Naive thymus-derived CD8-positive, alpha-beta T cell (primary cell): ENCODE measurements at regions not wholly inside any gene's neighbourhood (a gene's known extent, or its start where the extent isn't known, plus 50 kb on each side); places are given as distances from the start of the nearest gene placed in this dataset.

ENCODE experiments used
- ATAC-seq, 2 donors: fragments of 150-1000 bp; cut with Tn5 transposase in 1 of 2; sonication (Bioruptor Pico), chemical (Tn5 transposase) in 1 of 2; 1 replicate in 1 of 2; 2 replicates in 1 of 2; pipeline ENCODE4 v1.10.0; 2021; ENCODE audit warnings: mild to moderate bottlenecking in 2 of 2, moderate library complexity in 2 of 2
- POLR2A ChIA-PET: fragments of 350-600 bp; sonication (Branson Sonifier 250); formaldehyde crosslinking; loops from one replicate; lab custom pipeline; 2021; ENCODE audit warnings: antibody characterized with exemption; lab: Charles Lee
- DNase-seq, 10 donors: peaks; one replicate each; pipeline versions ENCODE4 v3.0.0 to v3.0.0-alpha.2; 2020 to 2022
- H3K27ac Mint-ChIP-seq, 10 donors: one replicate each; pipeline ENCODE4 v1.8.0; 2020 to 2022; ENCODE audit warnings: mild to moderate bottlenecking in 10 of 10, mixed read lengths in 10 of 10, moderate library complexity in 4 of 10, inconsistent platforms in 1 of 10
- H3K27me3 Mint-ChIP-seq, 5 donors: one replicate each; pipeline ENCODE4 v1.8.0; 2021 to 2022; ENCODE audit warnings: mixed read lengths in 5 of 5
- H3K36me3 Mint-ChIP-seq, 3 donors: one replicate each; pipeline ENCODE4 v1.8.0; 2020 to 2022; ENCODE audit warnings: mixed read lengths in 3 of 3, mild to moderate bottlenecking in 2 of 3, inconsistent platforms in 1 of 3
- H3K4me1 Mint-ChIP-seq, 4 donors: one replicate each; pipeline ENCODE4 v1.8.0; 2021 to 2022; ENCODE audit warnings: mixed read lengths in 4 of 4
- H3K4me3 Mint-ChIP-seq, 10 donors: one replicate each; pipeline ENCODE4 v1.8.0; 2020 to 2022; ENCODE audit warnings: mild to moderate bottlenecking in 10 of 10, mixed read lengths in 10 of 10, moderate library complexity in 6 of 10, inconsistent platforms in 1 of 10
- H3K9me3 Mint-ChIP-seq, 9 donors: one replicate each; pipeline ENCODE4 v1.8.0; 2020 to 2022; ENCODE audit warnings: mixed read lengths in 9 of 9, mild to moderate bottlenecking in 3 of 9, inconsistent platforms in 1 of 9, moderate library complexity in 1 of 9

GRCh38 chr3:159169828-159170227, 368.0 kb downstream of the MFSD1 start:
- Mint-ChIP-seq H3K27ac (no peak overlapping the region), H3K9me3 (peaks cover 0 to 3% (median 0%) of the 10 kb centered on the region in 9 donors), H3K27me3 (peaks cover 0 to 3% (median 0%) of the 10 kb centered on the region in 5 donors), H3K4me3 (no peak overlapping the region), H3K4me1 (no peaks in the 10 kb centered on the region), H3K36me3 (no peaks in the 10 kb centered on the region)
- POLR2A ChIA-PET: no interaction called here
- DNase-seq (no peak), ATAC-seq (no peak)

- Mint-ChIP-seq H3K27me3 (peaks cover 0 to 3% (median 1%) of the 10 kb centered on the region in 5 donors), H3K4me3 (no peak overlapping the region), H3K9me3 (peaks cover 0 to 3% (median 0%) of the 10 kb centered on the region in 9 donors), H3K27ac (no peak overlapping the region), H3K36me3 (no peaks in the 10 kb centered on the region), H3K4me1 (no peaks in the 10 kb centered on the region)
- DNase-seq (no peak), ATAC-seq (no peak)
- POLR2A ChIA-PET: no interaction called here
These were observed 368.7 kb downstream of the MFSD1 start for GRCh38 chr3:159170436-159171003.

GRCh38 chr3:159171333-159171732, 369.5 kb downstream of the MFSD1 start:
- Mint-ChIP-seq H3K36me3 (no peaks in the 10 kb centered on the region), H3K4me3 (no peak overlapping the region), H3K27ac (no peak overlapping the region), H3K27me3 (peaks cover 0 to 3% (median 1%) of the 10 kb centered on the region in 5 donors), H3K9me3 (peaks cover 0 to 3% (median 0%) of the 10 kb centered on the region in 9 donors), H3K4me1 (no peaks in the 10 kb centered on the region)
- ATAC-seq: no peak
- POLR2A ChIA-PET: no interaction called here
- no peak for DNase-seq

GRCh38 chr3:159172473-159172872, 370.6 kb downstream of the MFSD1 start:
- POLR2A ChIA-PET: no interaction called here
- DNase-seq: no peak
- no peak for ATAC-seq
- Mint-ChIP-seq H3K4me3 (no peak overlapping the region), H3K9me3 (peaks cover 0 to 3% (median 0%) of the 10 kb centered on the region in 9 donors), H3K27me3 (peaks cover 0 to 3% (median 1%) of the 10 kb centered on the region in 5 donors), H3K4me1 (no peaks in the 10 kb centered on the region), H3K27ac (no peak overlapping the region), H3K36me3 (no peaks in the 10 kb centered on the region)

DNA sequence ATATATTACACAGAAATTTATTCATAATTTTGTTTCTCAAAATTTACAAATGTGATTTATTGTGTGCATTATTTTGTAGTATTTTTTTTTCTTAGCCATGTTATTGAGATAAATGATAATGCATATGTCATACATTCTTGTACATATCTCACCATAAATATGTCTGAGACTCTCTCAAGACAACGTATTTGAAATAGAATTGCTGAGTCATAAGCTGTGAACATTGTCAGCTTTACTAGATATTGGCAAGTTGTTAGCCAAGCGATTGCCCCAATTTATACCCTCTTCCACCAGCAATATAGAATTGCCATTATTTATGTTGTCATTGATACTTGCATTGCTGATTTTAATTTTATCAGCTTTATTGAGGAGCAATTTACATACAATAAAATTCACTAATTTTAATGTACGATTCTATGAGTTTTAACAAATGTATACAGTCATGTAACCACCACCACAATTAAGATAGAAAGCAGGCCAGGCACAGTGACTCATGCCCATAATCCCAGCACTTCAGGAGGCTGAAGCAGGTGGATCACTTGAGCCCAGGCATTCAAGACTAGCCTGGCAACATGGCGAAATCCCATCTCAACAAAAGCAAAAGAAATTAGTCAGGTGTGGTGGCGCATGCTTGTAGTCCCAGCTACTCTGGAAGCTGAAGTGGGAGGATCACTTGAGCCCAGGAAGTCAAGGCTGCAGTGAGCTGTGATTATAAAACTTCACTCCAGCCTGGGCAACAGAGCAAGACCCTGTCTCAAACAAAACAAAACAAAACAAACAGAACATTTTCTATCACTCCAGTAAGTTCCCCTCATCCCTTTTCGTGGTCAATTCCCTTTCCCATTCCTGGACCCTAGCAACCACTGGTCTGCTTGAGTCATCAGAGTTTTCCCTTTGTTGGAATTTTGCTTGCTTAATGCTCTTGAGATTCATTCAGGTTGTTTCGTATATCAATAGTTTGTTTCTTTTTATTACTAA, 373.1 kb downstream of the MFSD1 start:
- H3K27ac Mint-ChIP-seq: no peak overlapping the region
- POLR2A ChIA-PET: no interaction called here
- no peaks in the 10 kb centered on the region for H3K4me1 Mint-ChIP-seq
- peaks cover 0 to 3% (median 1%) of the 10 kb centered on the region in 5 donors for H3K27me3 Mint-ChIP-seq
- no peaks in the 10 kb centered on the region for H3K36me3 Mint-ChIP-seq
- H3K9me3 Mint-ChIP-seq: peaks cover 0 to 3% (median 0%) of the 10 kb centered on the region in 9 donors
- ATAC-seq (no peak), DNase-seq (no peak)
- no peak overlapping the region for H3K4me3 Mint-ChIP-seq

- DNase-seq: no peak
- POLR2A ChIA-PET: no interaction called here
These were observed 376.5 kb downstream of the MFSD1 start for GRCh38 chr3:159178209-159178897.

GRCh38 chr3:159182961-159183360, 381.1 kb downstream of the MFSD1 start:
- POLR2A ChIA-PET: no interaction called here
- Mint-ChIP-seq H3K27ac (no peak overlapping the region), H3K27me3 (peaks cover 0 to 21% (median 3%) of the 10 kb centered on the region in 5 donors), H3K4me3 (no peak overlapping the region), H3K36me3 (no peaks in the 10 kb centered on the region), H3K9me3 (peaks cover 0 to 10% (median 2%) of the 10 kb centered on the region in 9 donors), H3K4me1 (no peaks in the 10 kb centered on the region)
- DNase-seq (no peak), ATAC-seq (no peak)

More at GRCh38 chr3:159178209-159178897, 376.5 kb downstream of the MFSD1 start:
- H3K27me3 Mint-ChIP-seq: peaks cover 0 to 10% (median 3%) of the 10 kb centered on the region in 5 donors
- no peak overlapping the region for H3K4me3 Mint-ChIP-seq
- peaks cover 0 to 10% (median under 1%) of the 10 kb centered on the region in 9 donors for H3K9me3 Mint-ChIP-seq
- H3K27ac Mint-ChIP-seq: no peak overlapping the region
- H3K4me1 Mint-ChIP-seq: no peaks in the 10 kb centered on the region
- ATAC-seq: no peak
- no peaks in the 10 kb centered on the region for H3K36me3 Mint-ChIP-seq

DNA sequence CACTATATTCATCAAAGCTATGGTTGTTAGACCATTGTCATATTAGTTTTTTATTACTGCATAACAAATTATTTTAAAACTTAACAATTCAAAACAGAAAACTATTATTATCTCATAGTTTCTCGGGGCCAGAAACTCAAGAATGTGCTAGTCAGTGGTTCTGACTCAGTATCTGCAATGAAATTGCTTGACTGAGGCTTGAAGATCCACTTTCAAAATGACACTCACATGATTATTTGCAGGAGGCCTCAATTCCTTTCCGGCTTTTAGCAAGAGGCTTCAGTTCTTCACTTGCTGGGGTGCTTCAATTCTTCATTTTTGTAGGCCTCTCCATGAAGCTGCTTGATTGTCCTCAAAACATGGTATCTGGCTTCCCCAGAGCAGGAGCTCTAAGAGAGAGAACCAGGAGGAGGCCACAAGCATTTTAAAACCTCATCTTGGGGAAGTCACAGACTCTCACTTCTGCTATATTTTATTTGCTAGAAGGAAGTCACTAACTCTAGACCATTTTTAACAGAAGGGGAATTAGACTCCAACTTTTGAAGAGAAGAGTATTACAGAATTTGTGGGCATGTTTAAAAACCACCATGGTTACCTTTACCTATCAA, 383.7 kb downstream of the MFSD1 start:
- ATAC-seq (no peak), DNase-seq (no peak)
- H3K4me3 Mint-ChIP-seq: no peak overlapping the region
- peaks cover 0 to 10% (median 2%) of the 10 kb centered on the region in 9 donors for H3K9me3 Mint-ChIP-seq
- no peaks in the 10 kb centered on the region for H3K4me1 Mint-ChIP-seq
- no peak overlapping the region for H3K27ac Mint-ChIP-seq
- H3K36me3 Mint-ChIP-seq: no peaks in the 10 kb centered on the region
- POLR2A ChIA-PET: no interaction called here
- H3K27me3 Mint-ChIP-seq: peaks cover 0 to 21% (median 3%) of the 10 kb centered on the region in 5 donors

DNA sequence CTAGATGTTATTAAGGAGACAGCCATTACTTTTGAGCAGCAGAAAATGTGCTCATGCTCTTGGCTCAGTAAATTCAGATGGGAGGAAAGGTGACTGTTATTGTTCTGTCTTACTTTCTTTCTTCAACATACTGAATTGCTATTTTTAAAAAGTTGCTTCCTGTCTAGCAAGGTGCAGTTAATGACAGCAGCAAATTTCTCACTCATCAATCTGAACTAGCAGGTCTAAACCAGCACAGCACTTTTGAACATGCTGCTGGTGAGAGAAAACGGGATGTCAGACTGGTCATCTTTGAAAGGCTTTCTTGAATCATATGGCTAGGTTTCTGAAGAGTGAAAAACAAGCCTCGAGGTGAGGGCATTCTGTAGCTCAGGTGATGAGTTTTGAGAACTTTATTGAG, 384.7 kb downstream of the MFSD1 start:
- no peaks in the 10 kb centered on the region for H3K36me3 Mint-ChIP-seq
- ATAC-seq (no peak), DNase-seq (no peak)
- POLR2A ChIA-PET: no interaction called here
- H3K9me3 Mint-ChIP-seq: peaks cover 0 to 10% (median 2%) of the 10 kb centered on the region in 9 donors
- H3K27ac Mint-ChIP-seq: no peak overlapping the region
- peaks cover 0 to 23% (median 3%) of the 10 kb centered on the region in 5 donors for H3K27me3 Mint-ChIP-seq
- H3K4me3 Mint-ChIP-seq: no peak overlapping the region
- H3K4me1 Mint-ChIP-seq: no peaks in the 10 kb centered on the region

DNA sequence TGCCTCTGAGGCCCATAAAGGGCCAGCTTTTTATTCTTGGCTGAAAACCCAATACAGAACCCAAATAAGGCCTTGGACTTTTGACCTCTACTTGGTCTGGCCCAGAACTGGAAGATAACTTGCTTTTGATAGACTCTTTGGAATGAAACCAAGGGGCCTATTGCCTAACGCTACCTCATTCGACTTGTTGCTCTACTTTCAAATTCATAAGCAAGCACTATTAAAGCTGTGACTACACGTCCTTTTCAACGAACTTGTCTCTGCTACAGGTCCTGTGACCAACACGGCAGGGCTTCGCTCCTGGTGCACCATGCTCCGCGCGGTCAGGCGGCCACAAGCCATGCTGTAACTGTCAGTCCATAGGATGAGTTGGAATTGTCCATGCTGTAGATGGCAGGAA, 385.4 kb downstream of the MFSD1 start:
- Mint-ChIP-seq H3K36me3 (no peaks in the 10 kb centered on the region), H3K9me3 (peaks cover 0 to 10% (median 1%) of the 10 kb centered on the region in 9 donors), H3K4me3 (no peak overlapping the region), H3K27ac (no peak overlapping the region), H3K27me3 (peaks cover 0 to 19% (median 2%) of the 10 kb centered on the region in 5 donors), H3K4me1 (no peaks in the 10 kb centered on the region)
- POLR2A ChIA-PET: no interaction called here
- DNase-seq (no peak), ATAC-seq (no peak)

DNA sequence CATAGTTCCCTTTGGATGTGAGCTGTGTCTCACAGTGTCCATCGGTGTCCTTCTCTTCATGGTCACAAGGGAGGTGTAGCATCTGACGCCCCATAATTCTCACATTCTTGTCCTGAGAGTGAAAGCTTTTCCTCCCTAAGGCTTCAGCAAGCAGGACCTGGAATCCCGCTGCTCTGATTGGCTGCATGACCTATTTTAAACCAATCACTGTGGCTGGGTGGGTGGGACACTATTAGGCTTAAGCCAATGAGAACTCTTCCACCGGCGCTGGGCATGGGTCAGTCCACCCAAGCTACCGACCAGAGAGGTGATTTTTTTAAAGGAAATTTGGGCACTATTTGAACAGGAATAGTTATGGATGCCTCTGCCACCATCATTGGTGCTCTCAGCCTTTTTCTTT, 385.9 kb downstream of the MFSD1 start:
- Mint-ChIP-seq H3K9me3 (peaks cover 0 to 10% (median 0%) of the 10 kb centered on the region in 9 donors), H3K27me3 (peaks cover 0 to 17% (median 2%) of the 10 kb centered on the region in 5 donors), H3K4me3 (no peak overlapping the region), H3K27ac (no peak overlapping the region), H3K4me1 (no peaks in the 10 kb centered on the region), H3K36me3 (no peaks in the 10 kb centered on the region)
- POLR2A ChIA-PET: no interaction called here
- no peak for DNase-seq
- no peak for ATAC-seq

GRCh38 chr3:159189994-159190669, 388.3 kb downstream of the MFSD1 start:
- Mint-ChIP-seq H3K36me3 (no peaks in the 10 kb centered on the region), H3K27ac (no peak overlapping the region), H3K4me1 (no peaks in the 10 kb centered on the region), H3K4me3 (no peak overlapping the region), H3K27me3 (peaks cover 0 to 11% (median 0%) of the 10 kb centered on the region in 5 donors), H3K9me3 (peaks cover 0 to 14% (median 0%) of the 10 kb centered on the region in 9 donors)
- POLR2A ChIA-PET: no interaction called here
- ATAC-seq (no peak), DNase-seq (no peak)
